ENCODE measurements at regions not wholly inside any gene's neighbourhood (a gene's known extent, or its start where the extent isn't known, plus 50 kb on each side); places are given as distances from the start of the nearest gene placed in this dataset.

- TF ChIP-seq CTCF (IDR thresholded peaks at IDR 0.05), result no peak
- no peak for TF ChIP-seq POLR2A (IDR thresholded peaks at IDR 0.05)
- no peak for TF ChIP-seq POLR2AphosphoS5 (IDR thresholded peaks at IDR 0.05)
These were observed 566.3 kb downstream of the DHX35 start for GRCh38 chr20:39528436-39528835.

Data from stomach (tissue), 4 donors.